ENCODE measurements at regions not wholly inside any gene's neighbourhood (a gene's known extent, or its start where the extent isn't known, plus 50 kb on each side); places are given as distances from the start of the nearest gene placed in this dataset.
A peak's percentile ranks its signal among the peaks of the same experiment; 100 is the strongest.
"Not testable (repeated sequence)": the region's sequence is repeated elsewhere in the genome, so short reads cannot be mapped to it uniquely, and the experiment has no call there.

DNA sequence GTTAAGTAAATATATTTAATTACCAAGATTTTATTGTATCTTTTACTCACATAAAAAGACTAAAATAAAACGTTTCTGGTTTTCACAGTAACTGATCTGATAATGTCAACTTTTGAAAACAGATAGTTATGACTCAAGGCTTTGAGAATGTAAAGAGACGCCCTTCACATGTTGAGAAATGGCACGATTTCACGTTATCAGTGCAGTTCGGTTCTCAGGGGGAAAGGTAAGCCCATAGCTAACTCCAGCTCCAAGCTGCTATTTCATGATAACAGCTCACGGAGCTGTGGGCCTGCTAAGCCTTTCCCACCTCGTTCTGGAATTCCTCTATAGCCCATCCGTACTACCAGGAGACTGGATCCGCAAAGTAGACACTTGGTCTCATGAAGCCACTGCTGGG, 70.2 kb upstream of the BDP1 start:
- H3K27me3 ChIP-seq (ENCODE audit: insufficient read depth); H3K4me1 ChIP-seq (ENCODE audit: insufficient read depth); H3K27me3 Mint-ChIP-seq (ENCODE audit: insufficient read depth, low read depth, poor library complexity); DNase-seq (ENCODE audit: low spot score); H3F3A ChIP-seq (replicated peaks; ENCODE audit: low read depth); H3K27ac Mint-ChIP-seq; H3K9me2 ChIP-seq (ENCODE audit: insufficient read depth); H3K4me2 ChIP-seq; H3K4me3 ChIP-seq; H3K36me3 Mint-ChIP-seq (ENCODE audit: low read depth); H3K79me2 ChIP-seq (replicated peaks; ENCODE audit: insufficient read depth); H3K4me3 Mint-ChIP-seq; H3K9me3 Mint-ChIP-seq; H3K4me1 Mint-ChIP-seq; H4K20me1 ChIP-seq (replicated peaks; ENCODE audit: insufficient read depth); H3K36me3 ChIP-seq (ENCODE audit: insufficient read depth); H3K27ac ChIP-seq (ENCODE audit: low read depth); H2AFZ ChIP-seq: not testable (repeated sequence)
- peak; percentile 38; the same call in 1 of the 3 replicates for ATAC-seq

DNA sequence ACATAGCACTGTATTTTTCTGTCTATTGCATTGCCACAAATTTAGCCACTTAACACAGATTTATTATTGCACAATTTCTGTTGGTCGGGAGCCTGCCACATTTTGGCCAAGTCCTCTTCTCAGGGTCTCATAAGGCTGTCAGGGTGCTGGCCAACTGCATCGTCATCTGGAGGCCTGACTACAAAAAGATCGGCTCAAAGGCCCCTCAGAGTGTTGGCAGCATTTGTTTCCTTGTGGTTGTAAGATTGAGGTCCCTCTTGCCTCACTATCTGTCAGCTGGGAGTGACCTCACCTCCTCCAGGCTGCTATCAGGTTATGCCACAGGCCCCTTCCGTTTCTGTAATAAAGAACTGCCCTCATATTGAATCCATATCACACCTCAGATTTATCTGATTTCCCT, 67.3 kb upstream of the BDP1 start:
- not testable (repeated sequence) for H2AFZ ChIP-seq; H3K79me2 ChIP-seq (replicated peaks; ENCODE audit: insufficient read depth); H3K27ac ChIP-seq (ENCODE audit: low read depth); H3K36me3 ChIP-seq (ENCODE audit: insufficient read depth); H3K27me3 Mint-ChIP-seq (ENCODE audit: insufficient read depth, low read depth, poor library complexity); H3F3A ChIP-seq (replicated peaks; ENCODE audit: low read depth); H3K27ac Mint-ChIP-seq; H3K36me3 Mint-ChIP-seq (ENCODE audit: low read depth); H3K4me3 Mint-ChIP-seq; H3K4me1 ChIP-seq (ENCODE audit: insufficient read depth); H3K27me3 ChIP-seq (ENCODE audit: insufficient read depth); H3K4me3 ChIP-seq; H3K4me2 ChIP-seq; H4K20me1 ChIP-seq (replicated peaks; ENCODE audit: insufficient read depth); H3K9me3 Mint-ChIP-seq; H3K9me2 ChIP-seq (ENCODE audit: insufficient read depth); DNase-seq (ENCODE audit: low spot score); H3K4me1 Mint-ChIP-seq
- peak; percentile 40; the same call in 2 of the 3 replicates for ATAC-seq

DNA sequence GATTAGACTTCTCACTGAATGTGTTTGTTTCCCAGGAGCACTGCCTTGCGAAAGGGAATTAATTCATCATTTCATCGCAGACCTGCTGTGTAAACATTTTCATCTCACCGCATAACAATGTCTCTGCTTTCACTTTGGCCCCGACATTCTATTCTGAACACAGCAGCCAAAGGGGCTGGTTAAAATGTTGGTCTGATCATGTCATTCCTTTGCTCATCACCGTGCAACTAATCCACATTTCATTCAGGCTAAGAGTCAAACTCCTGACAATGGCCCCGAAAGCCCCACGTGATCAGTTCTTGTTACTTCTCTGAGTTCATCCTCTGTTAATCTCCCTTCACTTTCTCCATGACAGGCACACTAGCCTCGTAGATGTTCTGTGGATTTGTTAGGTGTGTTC, 57.1 kb upstream of the BDP1 start:
- peak; percentile 73 for ATAC-seq
- peaks cover 24% of the 10 kb centered on the region for H3K4me1 Mint-ChIP-seq
- Histone ChIP-seq H2AFZ (peak overlapping the region; percentile 32; the same call in 1 of the 2 replicates), H3K4me1 (ENCODE audit: insufficient read depth) (peaks cover 13% of the 10 kb centered on the region; the same call in 1 of the 2 replicates)
- H3K79me2 ChIP-seq (replicated peaks; ENCODE audit: insufficient read depth); H4K20me1 ChIP-seq (replicated peaks; ENCODE audit: insufficient read depth); H3K4me2 ChIP-seq; H3K4me3 Mint-ChIP-seq; H3F3A ChIP-seq (replicated peaks; ENCODE audit: low read depth); H3K36me3 ChIP-seq (ENCODE audit: insufficient read depth); H3K27ac ChIP-seq (ENCODE audit: low read depth); H3K27me3 Mint-ChIP-seq (ENCODE audit: insufficient read depth, low read depth, poor library complexity); H3K4me3 ChIP-seq; H3K9me2 ChIP-seq (ENCODE audit: insufficient read depth); H3K9me3 Mint-ChIP-seq; H3K27me3 ChIP-seq (ENCODE audit: insufficient read depth); H3K36me3 Mint-ChIP-seq (ENCODE audit: low read depth): not testable (repeated sequence)
- peak; percentile 5 for DNase-seq (ENCODE audit: low spot score)
- 0 out of 2 replicates have a peak overlapping the region, but pooled peaks have one; percentile 0 for H3K27ac Mint-ChIP-seq

DNA sequence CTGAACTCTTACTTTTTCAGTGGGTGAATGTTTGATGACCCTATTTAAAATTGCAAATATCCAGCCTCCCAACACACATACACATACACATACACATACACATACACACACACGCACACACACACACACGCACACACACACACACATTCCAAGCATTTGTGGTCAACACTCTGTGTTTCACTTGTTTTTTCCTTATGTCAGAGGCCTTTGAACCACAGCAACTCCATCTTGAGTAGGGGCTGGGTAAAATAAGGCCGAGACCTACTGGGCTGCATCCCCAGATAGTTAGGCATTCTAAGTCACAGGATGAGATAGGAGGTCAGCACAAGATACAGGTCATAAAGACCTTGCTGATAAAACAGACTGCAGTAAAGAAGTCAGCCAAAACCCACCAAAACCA, 56.6 kb upstream of the BDP1 start:
- H3K27ac Mint-ChIP-seq, result 0 out of 2 replicates have a peak overlapping the region, but pooled peaks have one; percentile 0
- not testable (repeated sequence) for H3K9me3 Mint-ChIP-seq; H3K27me3 Mint-ChIP-seq (ENCODE audit: insufficient read depth, low read depth, poor library complexity)

DNA sequence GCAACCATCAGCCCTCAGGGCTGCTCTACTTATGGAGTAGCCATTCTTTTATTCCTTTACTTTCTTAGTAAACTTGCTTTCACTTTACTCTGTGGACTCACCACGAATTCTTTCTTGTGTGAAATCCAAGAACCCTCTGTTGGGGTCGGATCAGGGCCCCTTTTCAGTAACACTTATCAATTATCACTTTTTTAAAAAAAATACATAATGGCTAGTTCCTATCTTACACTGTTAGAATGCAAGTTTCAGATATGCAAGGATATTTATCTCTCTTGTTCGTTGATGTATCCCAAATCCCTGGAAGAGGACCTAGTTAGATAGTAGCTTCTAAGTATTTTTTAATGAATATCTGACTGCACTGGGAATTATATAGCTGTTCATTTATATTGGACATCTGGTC, 56.0 kb upstream of the BDP1 start:
- not testable (repeated sequence) for H3K4me3 ChIP-seq; H3K27ac Mint-ChIP-seq; H3K4me3 Mint-ChIP-seq; H3K27me3 Mint-ChIP-seq (ENCODE audit: insufficient read depth, low read depth, poor library complexity); DNase-seq (ENCODE audit: low spot score); H3K9me2 ChIP-seq (ENCODE audit: insufficient read depth); H3K9me3 Mint-ChIP-seq; H3K79me2 ChIP-seq (replicated peaks; ENCODE audit: insufficient read depth); H3K36me3 Mint-ChIP-seq (ENCODE audit: low read depth); H3F3A ChIP-seq (replicated peaks; ENCODE audit: low read depth); H3K4me2 ChIP-seq; H4K20me1 ChIP-seq (replicated peaks; ENCODE audit: insufficient read depth); ATAC-seq; H3K27me3 ChIP-seq (ENCODE audit: insufficient read depth); H2AFZ ChIP-seq; H3K27ac ChIP-seq (ENCODE audit: low read depth); H3K36me3 ChIP-seq (ENCODE audit: insufficient read depth)
- H3K4me1 Mint-ChIP-seq, result peaks cover 26% of the 10 kb centered on the region
- H3K4me1 ChIP-seq (ENCODE audit: insufficient read depth), result peaks cover 19% of the 10 kb centered on the region

More for the DNA sequence above, 56.6 kb upstream of the BDP1 start:
- H3K27ac ChIP-seq (ENCODE audit: low read depth); DNase-seq (ENCODE audit: low spot score); H3K79me2 ChIP-seq (replicated peaks; ENCODE audit: insufficient read depth); H3K4me3 Mint-ChIP-seq; H3K4me2 ChIP-seq; H3K4me3 ChIP-seq; H3K27me3 ChIP-seq (ENCODE audit: insufficient read depth); H3K9me2 ChIP-seq (ENCODE audit: insufficient read depth); H4K20me1 ChIP-seq (replicated peaks; ENCODE audit: insufficient read depth); ATAC-seq; H3F3A ChIP-seq (replicated peaks; ENCODE audit: low read depth); H3K36me3 ChIP-seq (ENCODE audit: insufficient read depth); H2AFZ ChIP-seq; H3K36me3 Mint-ChIP-seq (ENCODE audit: low read depth): not testable (repeated sequence)
- peaks cover 14% of the 10 kb centered on the region; the same call in 1 of the 2 replicates for H3K4me1 ChIP-seq (ENCODE audit: insufficient read depth)
- peaks cover 26% of the 10 kb centered on the region for H3K4me1 Mint-ChIP-seq

DNA sequence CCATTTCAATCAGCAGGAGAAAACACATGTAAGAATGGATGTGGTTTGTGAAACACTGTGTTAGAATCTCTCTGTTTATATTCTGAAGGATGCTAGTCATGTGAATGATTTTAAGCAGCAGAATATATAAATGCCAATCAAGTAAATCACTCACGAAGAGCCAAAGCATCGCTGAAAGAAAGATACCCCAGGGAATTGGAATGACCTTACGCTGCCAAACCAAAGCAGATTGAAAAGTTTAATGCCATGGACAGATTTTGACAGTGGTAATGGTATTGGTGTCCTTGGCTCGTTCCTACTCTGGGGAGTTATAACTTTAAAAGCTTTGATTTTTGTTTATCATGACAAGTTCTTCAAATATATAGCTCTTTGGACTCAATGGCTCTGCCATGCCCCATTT, 54.8 kb upstream of the BDP1 start:
- H2AFZ ChIP-seq; H3K27ac ChIP-seq (ENCODE audit: low read depth); H4K20me1 ChIP-seq (replicated peaks; ENCODE audit: insufficient read depth); H3K4me2 ChIP-seq; H3K27me3 ChIP-seq (ENCODE audit: insufficient read depth); ATAC-seq; H3K4me3 ChIP-seq; H3K36me3 Mint-ChIP-seq (ENCODE audit: low read depth); DNase-seq (ENCODE audit: low spot score); H3K9me2 ChIP-seq (ENCODE audit: insufficient read depth); H3K4me3 Mint-ChIP-seq; H3K27me3 Mint-ChIP-seq (ENCODE audit: insufficient read depth, low read depth, poor library complexity); H3K79me2 ChIP-seq (replicated peaks; ENCODE audit: insufficient read depth); H3K9me3 Mint-ChIP-seq; H3K36me3 ChIP-seq (ENCODE audit: insufficient read depth); H3K27ac Mint-ChIP-seq; H3F3A ChIP-seq (replicated peaks; ENCODE audit: low read depth): not testable (repeated sequence)
- peaks cover 31% of the 10 kb centered on the region for H3K4me1 ChIP-seq (ENCODE audit: insufficient read depth)
- H3K4me1 Mint-ChIP-seq, result peaks cover 35% of the 10 kb centered on the region

DNA sequence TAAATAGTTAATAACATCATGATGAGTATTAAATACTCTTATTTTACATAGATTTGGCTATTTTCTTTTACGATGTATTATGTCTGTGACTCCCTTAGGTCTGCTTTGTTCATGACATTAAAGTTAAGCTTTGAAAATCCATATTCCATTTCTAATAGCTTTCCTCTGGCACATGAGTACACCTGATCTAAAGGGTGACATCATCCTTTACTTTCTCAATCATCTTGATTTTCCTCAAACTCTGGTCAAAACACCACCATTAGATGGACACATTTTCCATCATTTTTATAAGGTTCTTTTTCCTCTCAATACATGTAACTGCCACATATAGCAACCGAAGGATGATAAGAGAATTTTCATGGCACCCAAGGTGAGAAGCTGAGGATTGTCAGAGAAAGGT, 54.3 kb upstream of the BDP1 start:
- H3K4me1 Mint-ChIP-seq, result peaks cover 39% of the 10 kb centered on the region
- H3K9me2 ChIP-seq (ENCODE audit: insufficient read depth); DNase-seq (ENCODE audit: low spot score); H3K4me3 ChIP-seq; H3K4me2 ChIP-seq; H3K27me3 ChIP-seq (ENCODE audit: insufficient read depth); ATAC-seq; H3K27me3 Mint-ChIP-seq (ENCODE audit: insufficient read depth, low read depth, poor library complexity); H3K4me3 Mint-ChIP-seq; H3K27ac ChIP-seq (ENCODE audit: low read depth); H2AFZ ChIP-seq; H3K79me2 ChIP-seq (replicated peaks; ENCODE audit: insufficient read depth); H3K36me3 ChIP-seq (ENCODE audit: insufficient read depth); H3K36me3 Mint-ChIP-seq (ENCODE audit: low read depth); H3K27ac Mint-ChIP-seq; H4K20me1 ChIP-seq (replicated peaks; ENCODE audit: insufficient read depth); H3F3A ChIP-seq (replicated peaks; ENCODE audit: low read depth); H3K9me3 Mint-ChIP-seq: not testable (repeated sequence)
- H3K4me1 ChIP-seq (ENCODE audit: insufficient read depth), result peaks cover 33% of the 10 kb centered on the region

All from GM23338 (cell line).